ENCODE measurements at regions not wholly inside any gene's neighbourhood (a gene's known extent, or its start where the extent isn't known, plus 50 kb on each side); places are given as distances from the start of the nearest gene placed in this dataset.

- WGBS, 2 donors (ENCODE audit: low coverage in 1 of 2): 60 to 69% methylated on average over 2 of the region's 2 CpGs
- no peaks in the 10 kb centered on the region for H3K27me3 ChIP-seq
These were observed 62.0 kb upstream of the GPRIN3 start for GRCh38 chr4:89369581-89369980.

GRCh38 chr4:89368861-89369260 lies 61.3 kb upstream of the GPRIN3 start:
- in situ Hi-C loops (cut with MboI; ENCODE audit: low pct_ligation_motif_present in 1 of 4, low pct_unique_long_range_greater_than_20kb in 1 of 4, low sequenced_read_pairs in 3 of 4): no loop called here
- H3K36me3 ChIP-seq: no peaks in the 10 kb centered on the region
- 79 to 80% methylated on average over 2 of the region's 2 CpGs for WGBS, 2 donors (ENCODE audit: low coverage in 1 of 2)
- H3K4me1 ChIP-seq: peaks cover 0 to 8% (median 2%) of the 10 kb centered on the region in 4 donors
- H3K27ac ChIP-seq: no peak overlapping the region
- intact Hi-C loops (cut with DNase I; ENCODE audit: low total_unique reads): no loop called here
- H3K4me3 ChIP-seq: no peak overlapping the region
- no peak for DNase-seq
- H3K27me3 ChIP-seq: no peaks in the 10 kb centered on the region
- TF ChIP-seq POLR2A (IDR thresholded peaks at IDR 0.05) (no peak), EP300 (IDR thresholded peaks at IDR 0.05; ENCODE audit: low read depth) (no peak), CTCF (IDR thresholded peaks at IDR 0.05) (no peak), POLR2AphosphoS5 (IDR thresholded peaks at IDR 0.05) (no peak)
- H3K9me3 ChIP-seq: no peaks in the 10 kb centered on the region

More at GRCh38 chr4:89369581-89369980, 62.0 kb upstream of the GPRIN3 start:
- Histone ChIP-seq H3K27ac (no peak overlapping the region), H3K4me3 (no peak overlapping the region), H3K9me3 (no peaks in the 10 kb centered on the region), H3K36me3 (no peaks in the 10 kb centered on the region), H3K4me1 (peaks cover 0 to 8% (median 2%) of the 10 kb centered on the region in 4 donors)
- in situ Hi-C loops (cut with MboI; ENCODE audit: low pct_ligation_motif_present in 1 of 4, low pct_unique_long_range_greater_than_20kb in 1 of 4, low sequenced_read_pairs in 3 of 4): no loop called here
- no peak for DNase-seq
- intact Hi-C loops (cut with DNase I; ENCODE audit: low total_unique reads): no loop called here
- TF ChIP-seq CTCF (IDR thresholded peaks at IDR 0.05) (no peak), POLR2AphosphoS5 (IDR thresholded peaks at IDR 0.05) (no peak), POLR2A (IDR thresholded peaks at IDR 0.05) (no peak), EP300 (IDR thresholded peaks at IDR 0.05; ENCODE audit: low read depth) (no peak)

GRCh38 chr4:89365776-89366175 lies 58.2 kb upstream of the GPRIN3 start:
- WGBS, 2 donors (ENCODE audit: low coverage in 1 of 2): 34 to 78% methylated on average over 2 of the region's 2 CpGs
- intact Hi-C loops (cut with DNase I; ENCODE audit: low total_unique reads): no loop called here
- Histone ChIP-seq H3K27ac (no peak overlapping the region), H3K9me3 (no peaks in the 10 kb centered on the region), H3K4me1 (peaks cover 0 to 8% (median 2%) of the 10 kb centered on the region in 4 donors), H3K27me3 (no peaks in the 10 kb centered on the region), H3K4me3 (no peak overlapping the region), H3K36me3 (no peaks in the 10 kb centered on the region)
- TF ChIP-seq POLR2A (IDR thresholded peaks at IDR 0.05) (no peak), POLR2AphosphoS5 (IDR thresholded peaks at IDR 0.05) (no peak), EP300 (IDR thresholded peaks at IDR 0.05; ENCODE audit: low read depth) (no peak), CTCF (IDR thresholded peaks at IDR 0.05) (no peak)
- DNase-seq: no peak
- in situ Hi-C loops (cut with MboI; ENCODE audit: low pct_ligation_motif_present in 1 of 4, low pct_unique_long_range_greater_than_20kb in 1 of 4, low sequenced_read_pairs in 3 of 4): no loop called here

- DNase-seq: no peak
- Histone ChIP-seq H3K4me1 (peaks cover 0 to 8% (median 2%) of the 10 kb centered on the region in 4 donors), H3K27ac (no peak overlapping the region), H3K4me3 (no peak overlapping the region), H3K27me3 (no peaks in the 10 kb centered on the region), H3K9me3 (no peaks in the 10 kb centered on the region), H3K36me3 (no peaks in the 10 kb centered on the region)
- TF ChIP-seq EP300 (IDR thresholded peaks at IDR 0.05; ENCODE audit: low read depth) (no peak), CTCF (IDR thresholded peaks at IDR 0.05) (no peak), POLR2AphosphoS5 (IDR thresholded peaks at IDR 0.05) (no peak), POLR2A (IDR thresholded peaks at IDR 0.05) (no peak)
- in situ Hi-C loops (cut with MboI; ENCODE audit: low pct_ligation_motif_present in 1 of 4, low pct_unique_long_range_greater_than_20kb in 1 of 4, low sequenced_read_pairs in 3 of 4): no loop called here
- intact Hi-C loops (cut with DNase I; ENCODE audit: low total_unique reads): no loop called here
These were observed 57.8 kb upstream of the GPRIN3 start for GRCh38 chr4:89365375-89365774.

Measured in transverse colon (tissue), 4 donors.